WTC11 (cell line): ENCODE measurements at regions not wholly inside any gene's neighbourhood (a gene's known extent, or its start where the extent isn't known, plus 50 kb on each side); places are given as distances from the start of the nearest gene placed in this dataset.

Experiments
- ATF6 ChIP-seq: sonication (generic); formaldehyde crosslinking; IDR thresholded peaks from 2 replicates; pipeline ENCODE4 v1.8.1; 2023; ENCODE audit warnings: mild to moderate bottlenecking, missing genetic modification reagents
- CBFB ChIP-seq: sonication (generic); formaldehyde crosslinking; IDR thresholded peaks from 2 replicates; pipeline ENCODE4 v1.8.1; 2022; ENCODE audit warnings: mild to moderate bottlenecking, low read depth, missing genetic modification reagents
- CREM ChIP-seq: sonication (generic); formaldehyde crosslinking; IDR thresholded peaks from 2 replicates; pipeline ENCODE4 v1.8.1; 2022; ENCODE audit warnings: mild to moderate bottlenecking, missing genetic modification reagents, moderate library complexity
- GABPB1 ChIP-seq: sonication (generic); formaldehyde crosslinking; IDR thresholded peaks from 2 replicates; pipeline ENCODE4 v1.8.1; 2023; ENCODE audit warnings: mild to moderate bottlenecking, missing genetic modification reagents
- IRF2 ChIP-seq: sonication (generic); formaldehyde crosslinking; IDR thresholded peaks from 2 replicates; pipeline ENCODE4 v1.8.0; 2022; ENCODE audit warnings: low read depth, missing genetic modification reagents, borderline replicate concordance
- JAZF1 ChIP-seq: fragments of 250-450 bp; sonication (Bioruptor Pico); IDR thresholded peaks from 2 replicates; pipeline ENCODE4 v1.9.0; 2021; ENCODE audit warnings: moderate library complexity, mild to moderate bottlenecking, inconsistent platforms
- MLX ChIP-seq: sonication (generic); formaldehyde crosslinking; IDR thresholded peaks from 2 replicates; pipeline ENCODE4 v1.8.1; 2023; ENCODE audit warnings: mild to moderate bottlenecking, missing genetic modification reagents, moderate library complexity
- MYBL2 ChIP-seq: sonication (generic); formaldehyde crosslinking; IDR thresholded peaks from 2 replicates; pipeline ENCODE4 v1.8.1; 2023; ENCODE audit warnings: mild to moderate bottlenecking, moderate library complexity, missing genetic modification reagents
- NR2C2 ChIP-seq: sonication (generic); formaldehyde crosslinking; IDR thresholded peaks from 2 replicates; pipeline ENCODE4 v1.8.0; 2022; ENCODE audit warnings: mild to moderate bottlenecking, missing genetic modification reagents
- USF2 ChIP-seq: sonication (generic); formaldehyde crosslinking; IDR thresholded peaks from 2 replicates; pipeline ENCODE4 v1.8.1; 2023; ENCODE audit warnings: mild to moderate bottlenecking, missing genetic modification reagents, moderate library complexity
- ZNF263 ChIP-seq: sonication (generic); formaldehyde crosslinking; IDR thresholded peaks from 2 replicates; pipeline ENCODE4 v1.8.1; 2022; ENCODE audit warnings: low read depth, mild to moderate bottlenecking, moderate library complexity, missing genetic modification reagents
- TF ChIP-seq, protein P1 (sequence below): fragments of 200-600 bp; IDR thresholded peaks from 2 replicates; pipeline ENCODE4 v1.8.0; 2022; ENCODE audit warnings: antibody characterized with exemption

- TF ChIP-seq, protein P1, sequence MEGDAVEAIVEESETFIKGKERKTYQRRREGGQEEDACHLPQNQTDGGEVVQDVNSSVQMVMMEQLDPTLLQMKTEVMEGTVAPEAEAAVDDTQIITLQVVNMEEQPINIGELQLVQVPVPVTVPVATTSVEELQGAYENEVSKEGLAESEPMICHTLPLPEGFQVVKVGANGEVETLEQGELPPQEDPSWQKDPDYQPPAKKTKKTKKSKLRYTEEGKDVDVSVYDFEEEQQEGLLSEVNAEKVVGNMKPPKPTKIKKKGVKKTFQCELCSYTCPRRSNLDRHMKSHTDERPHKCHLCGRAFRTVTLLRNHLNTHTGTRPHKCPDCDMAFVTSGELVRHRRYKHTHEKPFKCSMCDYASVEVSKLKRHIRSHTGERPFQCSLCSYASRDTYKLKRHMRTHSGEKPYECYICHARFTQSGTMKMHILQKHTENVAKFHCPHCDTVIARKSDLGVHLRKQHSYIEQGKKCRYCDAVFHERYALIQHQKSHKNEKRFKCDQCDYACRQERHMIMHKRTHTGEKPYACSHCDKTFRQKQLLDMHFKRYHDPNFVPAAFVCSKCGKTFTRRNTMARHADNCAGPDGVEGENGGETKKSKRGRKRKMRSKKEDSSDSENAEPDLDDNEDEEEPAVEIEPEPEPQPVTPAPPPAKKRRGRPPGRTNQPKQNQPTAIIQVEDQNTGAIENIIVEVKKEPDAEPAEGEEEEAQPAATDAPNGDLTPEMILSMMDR, result no peak
- TF ChIP-seq GABPB1 (CRISPR knock-in tag) (no peak), CREM (CRISPR knock-in tag) (no peak), IRF2 (no peak), USF2 (no peak), MLX (CRISPR knock-in tag) (no peak), ATF6 (CRISPR knock-in tag) (no peak), ZNF263 (no peak), MYBL2 (CRISPR knock-in tag) (no peak), JAZF1 (no peak), CBFB (no peak), NR2C2 (CRISPR knock-in tag) (no peak)
Measured at GRCh38 chr5:108687595-108688200, 60.0 kb upstream of the FER start.
